GM12892 (cell line): ENCODE measurements at regions not wholly inside any gene's neighbourhood (a gene's known extent, or its start where the extent isn't known, plus 50 kb on each side); places are given as distances from the start of the nearest gene placed in this dataset.

ENCODE experiments used
- POLR2A ChIP-seq: IDR thresholded peaks from 2 replicates; pipeline ENCODE4 v1.6.1; 2011; ENCODE audit warnings: low read depth, low read length, control low read depth
- POLR2AphosphoS5 ChIP-seq: IDR thresholded peaks from 2 replicates; pipeline ENCODE4 v1.6.1; 2011; ENCODE audit warnings: low read depth, low read length, control low read depth

DNA sequence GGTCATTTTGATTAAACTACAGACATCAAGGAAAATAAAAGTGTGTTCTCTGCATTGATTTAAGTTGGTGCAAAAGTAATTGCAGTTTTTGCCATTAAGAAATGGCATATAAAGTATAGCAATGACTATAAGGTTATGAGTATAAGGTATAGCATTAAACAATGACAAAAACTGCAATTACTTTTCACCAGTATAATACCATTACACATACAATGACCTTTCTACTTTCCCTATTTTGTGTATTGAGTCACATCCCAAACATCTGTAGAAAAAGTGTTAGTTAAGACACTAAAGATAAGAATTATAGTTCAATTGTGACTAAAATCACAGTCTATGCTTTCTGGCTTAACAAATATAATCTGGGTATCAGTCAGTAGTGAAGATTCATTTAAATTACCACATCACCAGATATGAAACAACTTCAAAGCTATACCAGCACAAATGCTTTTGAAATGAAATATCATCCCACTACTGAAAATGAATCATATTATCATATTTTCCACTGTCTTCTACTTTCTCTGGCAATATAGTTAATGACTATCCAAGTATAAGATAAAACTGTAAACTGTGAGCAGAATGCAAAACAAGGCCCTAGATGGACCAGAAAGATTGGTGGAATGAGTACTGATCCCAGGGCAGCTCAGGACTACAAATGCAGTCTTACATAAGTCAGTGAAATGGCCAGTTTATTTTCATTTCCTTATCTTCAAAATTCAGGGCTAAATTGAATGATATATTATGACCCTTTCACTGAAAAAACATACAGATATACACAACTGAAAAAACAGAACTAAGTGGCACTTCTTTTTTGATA is 241.1 kb downstream of the ANTXR2 start:
- TF ChIP-seq POLR2A, result no peak
- TF ChIP-seq POLR2AphosphoS5, result no peak
